Endodermal cell (in vitro differentiated cells): ENCODE measurements at regions not wholly inside any gene's neighbourhood (a gene's known extent, or its start where the extent isn't known, plus 50 kb on each side); places are given as distances from the start of the nearest gene placed in this dataset.
"Not testable (repeated sequence)": the region's sequence is repeated elsewhere in the genome, so short reads cannot be mapped to it uniquely, and the experiment has no call there.

ENCODE experiments used
- DNase-seq: peaks from one replicate; pipeline ENCODE4 v3.0.0-alpha.2; 2017
- H3K27ac ChIP-seq: 2 replicates; pipeline ENCODE4 v1.5.1; 2013; ENCODE audit warnings: mild to moderate bottlenecking, low read depth, low read length, moderate library complexity
- H3K27me3 ChIP-seq: 2 replicates; pipeline ENCODE4 v1.6.1; 2013; ENCODE audit warnings: mild to moderate bottlenecking, low read length, moderate library complexity; ENCODE audit not compliant: insufficient read depth, control insufficient read depth, poor library complexity, severe bottlenecking
- H3K36me3 ChIP-seq: 2 replicates; pipeline ENCODE4 v1.7.0; 2013; ENCODE audit warnings: mild to moderate bottlenecking, low read length, moderate library complexity; ENCODE audit not compliant: control insufficient read depth, insufficient read depth
- H3K4me1 ChIP-seq: one replicate; pipeline ENCODE4 v1.7.0; 2013; ENCODE audit warnings: low read length; ENCODE audit not compliant: control insufficient read depth, insufficient read depth
- H3K4me3 ChIP-seq: 2 replicates; pipeline ENCODE4 v1.5.1; 2013; ENCODE audit warnings: mild to moderate bottlenecking, low read length, moderate library complexity
- H3K9ac ChIP-seq: 2 replicates; pipeline ENCODE4 v1.6.1; 2013; ENCODE audit warnings: mild to moderate bottlenecking, low read length, moderate library complexity; ENCODE audit not compliant: poor library complexity, severe bottlenecking; ENCODE audit errors: extremely low read depth
- H3K9me3 ChIP-seq: 2 replicates; pipeline ENCODE4 v1.6.1; 2013; ENCODE audit warnings: mild to moderate bottlenecking, low read length, moderate library complexity; ENCODE audit not compliant: control insufficient read depth
- H3K27ac Mint-ChIP-seq: 2 replicates; pipeline ENCODE4 v1.8.0; 2020; ENCODE audit warnings: mixed read lengths
- H3K27me3 Mint-ChIP-seq: 2 replicates; pipeline ENCODE4 v1.8.0; 2021; ENCODE audit warnings: mild to moderate bottlenecking, mixed read lengths; ENCODE audit not compliant: insufficient read depth
- H3K36me3 Mint-ChIP-seq: 2 replicates; pipeline ENCODE4 v1.8.0; 2020; ENCODE audit warnings: low read depth, mixed read lengths
- H3K4me1 Mint-ChIP-seq: 2 replicates; pipeline ENCODE4 v1.8.0; 2020; ENCODE audit warnings: mixed read lengths
- H3K4me3 Mint-ChIP-seq: 2 replicates; pipeline ENCODE4 v1.8.0; 2020; ENCODE audit warnings: mild to moderate bottlenecking, moderate library complexity, mixed read lengths
- H3K9me3 Mint-ChIP-seq: 2 replicates; pipeline ENCODE4 v1.8.0; 2020; ENCODE audit warnings: mild to moderate bottlenecking, mixed read lengths
- CTCF ChIP-seq: fragments of 200-600 bp; sonication (generic); conservative IDR thresholded peaks from 2 replicates; pipeline ENCODE4 v1.5.0; 2021; ENCODE audit warnings: antibody characterized with exemption, mild to moderate bottlenecking
- WGBS, 2 experiments: methylation state at CpG; one replicate each; pipeline versions ENCODE4 v1.1.5 to v1.1.7; 2013; ENCODE audit warnings: missing lambda C conversion rate in 2 of 2, mixed read lengths in 1 of 2; ENCODE audit not compliant: insufficient coverage in 1 of 2, insufficient read length in 1 of 2; 5-methylcytosine and 5-hydroxymethylcytosine counted together

GRCh38 chr11:104678408-104678807 lies 219.9 kb downstream of the CASP12 start:
- Mint-ChIP-seq H3K4me1 (no peaks in the 10 kb centered on the region), H3K27me3 (no peaks in the 10 kb centered on the region), H3K4me3 (no peak overlapping the region), H3K9me3 (peaks cover 10% of the 10 kb centered on the region), H3K36me3 (no peaks in the 10 kb centered on the region), H3K27ac (no peak overlapping the region)
- H3K9me3 ChIP-seq, result no peaks in the 10 kb centered on the region
- H3K4me3 ChIP-seq, result no peak overlapping the region
- H3K27me3 ChIP-seq, result no peaks in the 10 kb centered on the region
- no peaks in the 10 kb centered on the region for H3K36me3 ChIP-seq
- no peak overlapping the region for H3K27ac ChIP-seq
- TF ChIP-seq CTCF, result no peak
- no peak overlapping the region for H3K9ac ChIP-seq
- H3K4me1 ChIP-seq, result no peaks in the 10 kb centered on the region
- WGBS, 2 experiments, result 74 to 91% methylated on average over 1 to 2 of the region's 2 CpGs
- DNase-seq, result no peak

GRCh38 chr11:104677069-104677468 lies 221.2 kb downstream of the CASP12 start:
- H3K9me3 ChIP-seq, DNase-seq, H3K4me1 Mint-ChIP-seq, H3K36me3 ChIP-seq, H3K4me3 ChIP-seq, H3K4me3 Mint-ChIP-seq, H3K27ac ChIP-seq, H3K27me3 Mint-ChIP-seq, H3K27me3 ChIP-seq, H3K9ac ChIP-seq, H3K27ac Mint-ChIP-seq, H3K36me3 Mint-ChIP-seq, H3K4me1 ChIP-seq: not testable (repeated sequence)
- peaks cover 14% of the 10 kb centered on the region for H3K9me3 Mint-ChIP-seq
- WGBS, 2 experiments, result 96 to 100% methylated on average over 1 of the region's 3 CpGs

DNA sequence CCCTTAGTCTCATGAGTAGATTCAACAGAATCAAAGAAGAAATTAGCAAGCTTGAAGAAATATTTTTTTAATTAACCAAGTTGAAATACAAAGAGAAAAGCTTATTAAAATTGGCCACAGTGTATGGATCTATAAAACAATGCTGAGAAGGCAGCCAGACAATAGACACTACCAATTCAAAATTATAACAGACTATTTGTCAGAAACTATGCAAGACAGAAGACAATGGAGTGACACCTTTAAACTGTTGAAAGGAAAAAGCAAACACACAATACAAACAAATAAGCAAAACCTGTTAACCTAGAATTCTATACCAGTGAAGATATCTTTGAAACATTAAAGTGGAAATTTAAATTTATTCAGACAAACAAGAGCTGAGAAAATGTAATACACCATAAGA lies 225.4 kb downstream of the CASP12 start:
- Histone ChIP-seq H3K27ac (no peak overlapping the region), H3K9ac (no peak overlapping the region), H3K4me3 (no peak overlapping the region), H3K4me1 (no peaks in the 10 kb centered on the region), H3K9me3 (peaks cover 10% of the 10 kb centered on the region), H3K27me3 (no peaks in the 10 kb centered on the region), H3K36me3 (no peaks in the 10 kb centered on the region)
- H3K27me3 Mint-ChIP-seq, result no peaks in the 10 kb centered on the region
- TF ChIP-seq CTCF, result no peak
- H3K4me1 Mint-ChIP-seq, result no peaks in the 10 kb centered on the region
- no peak for DNase-seq
- H3K9me3 Mint-ChIP-seq, result peaks cover 14% of the 10 kb centered on the region
- H3K27ac Mint-ChIP-seq, result no peak overlapping the region
- H3K36me3 Mint-ChIP-seq, result no peaks in the 10 kb centered on the region
- no peak overlapping the region for H3K4me3 Mint-ChIP-seq

- H3K9me3 Mint-ChIP-seq, result peaks cover 7% of the 10 kb centered on the region
- DNase-seq, result no peak
- Histone ChIP-seq H3K36me3 (no peaks in the 10 kb centered on the region), H3K4me3 (no peak overlapping the region), H3K9me3 (peaks cover 10% of the 10 kb centered on the region), H3K9ac (no peak overlapping the region), H3K4me1 (no peaks in the 10 kb centered on the region), H3K27ac (no peak overlapping the region), H3K27me3 (no peaks in the 10 kb centered on the region)
- H3K27ac Mint-ChIP-seq, result no peak overlapping the region
- WGBS, 2 experiments, result 86 to 95% methylated on average over 5 of the region's 5 CpGs
- no peaks in the 10 kb centered on the region for H3K36me3 Mint-ChIP-seq
- no peak for TF ChIP-seq CTCF
- no peaks in the 10 kb centered on the region for H3K4me1 Mint-ChIP-seq
- H3K4me3 Mint-ChIP-seq, result no peak overlapping the region
- H3K27me3 Mint-ChIP-seq, result no peaks in the 10 kb centered on the region
Observed at GRCh38 chr11:104668797-104669463, 229.3 kb downstream of the CASP12 start.
